HEK293 (cell line): ENCODE measurements at regions not wholly inside any gene's neighbourhood (a gene's known extent, or its start where the extent isn't known, plus 50 kb on each side); places are given as distances from the start of the nearest gene placed in this dataset.

Source experiments
- CTCF ChIA-PET: fragments of 350-600 bp; formaldehyde crosslinking; extraction: SDS; loops from one replicate; lab custom pipeline; 2021; ENCODE audit warnings: antibody characterized with exemption; lab: Yijun Ruan, JAX
- POLR2A ChIA-PET: fragments of 300-600 bp; formaldehyde crosslinking; extraction: SDS; loops from one replicate; lab custom pipeline; 2020; ENCODE audit warnings: antibody characterized with exemption, inconsistent platforms; lab: Yijun Ruan, JAX
- H3K27ac ChIP-seq: fragments of 200-500 bp; sonication (Bioruptor generic); 2 replicates; pipeline ENCODE4 v1.5.1; 2014; ENCODE audit warnings: low read depth, low read length, control low read depth, inconsistent platforms; ENCODE audit errors: extremely low read depth
- H3K36me3 ChIP-seq, 2 experiments: fragments of 200-500 bp in 1 of 2; sonication (Bioruptor generic) in 1 of 2; 1 replicate in 1 of 2; 2 replicates in 1 of 2; pipeline ENCODE4 v1.5.1; 2014 to 2017; ENCODE audit warnings: inconsistent platforms in 2 of 2, low read length in 2 of 2; ENCODE audit not compliant: control insufficient read depth in 2 of 2, insufficient read depth in 1 of 2
- H3K4me1 ChIP-seq: fragments of 200-500 bp; sonication (Bioruptor generic); 2 replicates; pipeline ENCODE4 v1.5.1; 2014; ENCODE audit warnings: mild to moderate bottlenecking, low read length, inconsistent platforms; ENCODE audit not compliant: control insufficient read depth, insufficient read depth
- H3K4me3 ChIP-seq: 2 replicates; pipeline ENCODE4 v1.5.1; 2011; ENCODE audit warnings: low read depth, mild to moderate bottlenecking, control low read depth, low read length, moderate library complexity
- H3K9me3 ChIP-seq: fragments of 200-500 bp; sonication (Bioruptor generic); 2 replicates; pipeline ENCODE4 v1.5.1; 2014; ENCODE audit warnings: low read depth, low read length, inconsistent platforms; ENCODE audit not compliant: control insufficient read depth, insufficient read depth
- FEZF1 ChIP-seq: fragments of 450-650 bp; formaldehyde crosslinking; IDR thresholded peaks from 2 replicates; pipeline ENCODE4 v1.5.1; 2016; ENCODE audit warnings: missing biosample characterization, missing genetic modification characterization
- HOXC10 ChIP-seq: sonication (generic); formaldehyde crosslinking; IDR thresholded peaks from 2 replicates; pipeline ENCODE4 v1.8.1; 2023; ENCODE audit warnings: mild to moderate bottlenecking, missing genetic modification reagents
- OSR2 ChIP-seq: fragments of 450-650 bp; formaldehyde crosslinking; IDR thresholded peaks from 2 replicates; pipeline ENCODE4 v1.5.1; 2016; ENCODE audit warnings: missing biosample characterization, missing genetic modification characterization
- ZBTB1 ChIP-seq: fragments of 450-650 bp; formaldehyde crosslinking; IDR thresholded peaks from 2 replicates; pipeline ENCODE4 v1.5.1; 2016; ENCODE audit warnings: missing biosample characterization, missing genetic modification characterization
- ZBTB8A ChIP-seq: fragments of 450-650 bp; formaldehyde crosslinking; IDR thresholded peaks from 2 replicates; pipeline ENCODE4 v1.5.1; 2016; ENCODE audit warnings: missing biosample characterization, missing genetic modification characterization
- ZFP37 ChIP-seq: fragments of 450-650 bp; formaldehyde crosslinking; IDR thresholded peaks from 2 replicates; pipeline ENCODE4 v1.5.1; 2016; ENCODE audit warnings: missing biosample characterization, missing genetic modification characterization
- ZFP69B ChIP-seq: fragments of 450-650 bp; formaldehyde crosslinking; IDR thresholded peaks from 2 replicates; pipeline ENCODE4 v1.5.1; 2016; ENCODE audit warnings: missing biosample characterization, missing genetic modification characterization
- ZNF223 ChIP-seq: fragments of 450-650 bp; formaldehyde crosslinking; IDR thresholded peaks from 2 replicates; pipeline ENCODE4 v1.5.1; 2016; ENCODE audit warnings: missing biosample characterization, missing genetic modification characterization
- ZNF335 ChIP-seq: fragments of 450-650 bp; formaldehyde crosslinking; conservative IDR thresholded peaks from 2 replicates; pipeline ENCODE4 v1.5.1; 2016; ENCODE audit warnings: missing biosample characterization, missing genetic modification characterization
- ZNF416 ChIP-seq: fragments of 450-650 bp; formaldehyde crosslinking; IDR thresholded peaks from 2 replicates; pipeline ENCODE4 v1.5.1; 2016; ENCODE audit warnings: missing biosample characterization, missing genetic modification characterization
- ZNF558 ChIP-seq: fragments of 450-650 bp; formaldehyde crosslinking; IDR thresholded peaks from 2 replicates; pipeline ENCODE4 v1.5.1; 2016; ENCODE audit warnings: missing biosample characterization, missing genetic modification characterization
- ZNF600 ChIP-seq: fragments of 450-650 bp; formaldehyde crosslinking; IDR thresholded peaks from 2 replicates; pipeline ENCODE4 v1.5.1; 2016; ENCODE audit warnings: missing biosample characterization, missing genetic modification characterization
- TF ChIP-seq, protein P1 (sequence below): fragments of 450-650 bp; formaldehyde crosslinking; optimal IDR thresholded peaks from 2 replicates; pipeline ENCODE3; 2016; ENCODE audit warnings: missing biosample characterization, mild to moderate bottlenecking, missing genetic modification characterization
- TF ChIP-seq, protein P2 (sequence below): fragments of 450-650 bp; formaldehyde crosslinking; IDR thresholded peaks from 2 replicates; pipeline ENCODE4 v1.5.1; 2017; ENCODE audit warnings: missing biosample characterization, mild to moderate bottlenecking, missing genetic modification characterization, moderate library complexity
- TF ChIP-seq, protein P3 (sequence below): fragments of 450-650 bp; formaldehyde crosslinking; IDR thresholded peaks from 2 replicates; pipeline ENCODE4 v1.5.1; 2016; ENCODE audit warnings: missing biosample characterization, missing genetic modification characterization
- TF ChIP-seq, protein P4 (sequence below): fragments of 450-650 bp; formaldehyde crosslinking; IDR thresholded peaks from 2 replicates; pipeline ENCODE4 v1.5.1; 2017; ENCODE audit warnings: missing biosample characterization, missing genetic modification characterization
- TF ChIP-seq, protein P5 (sequence below): fragments of 450-650 bp; formaldehyde crosslinking; IDR thresholded peaks from 2 replicates; pipeline ENCODE4 v1.5.1; 2017; ENCODE audit warnings: missing biosample characterization, missing genetic modification characterization
- TF ChIP-seq, protein P6 (sequence below): fragments of 450-650 bp; formaldehyde crosslinking; IDR thresholded peaks from 2 replicates; pipeline ENCODE4 v1.5.1; 2016; ENCODE audit warnings: missing biosample characterization, missing genetic modification characterization

DNA sequence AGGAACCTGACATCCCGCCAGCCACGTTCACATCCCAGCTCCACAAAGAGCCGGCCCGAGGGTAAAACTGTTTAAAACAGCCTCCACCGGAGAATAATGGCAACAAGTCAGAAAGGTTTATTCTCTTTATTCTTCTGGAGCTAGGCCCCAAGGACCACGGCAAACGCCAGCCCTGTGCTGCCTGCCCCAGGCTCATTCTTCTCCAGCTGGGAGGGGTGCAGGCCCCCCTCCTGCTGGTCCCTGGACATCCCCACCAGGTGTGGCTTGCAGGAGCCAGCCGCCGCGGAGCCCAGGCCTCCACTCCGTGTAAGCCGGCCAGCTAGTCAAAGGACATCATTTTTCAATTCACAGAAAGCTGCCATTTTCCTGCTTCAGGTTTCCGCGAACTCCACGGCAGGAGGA is 65.8 kb upstream of the SALL3 start (continued):
- TF ChIP-seq, protein P1, sequence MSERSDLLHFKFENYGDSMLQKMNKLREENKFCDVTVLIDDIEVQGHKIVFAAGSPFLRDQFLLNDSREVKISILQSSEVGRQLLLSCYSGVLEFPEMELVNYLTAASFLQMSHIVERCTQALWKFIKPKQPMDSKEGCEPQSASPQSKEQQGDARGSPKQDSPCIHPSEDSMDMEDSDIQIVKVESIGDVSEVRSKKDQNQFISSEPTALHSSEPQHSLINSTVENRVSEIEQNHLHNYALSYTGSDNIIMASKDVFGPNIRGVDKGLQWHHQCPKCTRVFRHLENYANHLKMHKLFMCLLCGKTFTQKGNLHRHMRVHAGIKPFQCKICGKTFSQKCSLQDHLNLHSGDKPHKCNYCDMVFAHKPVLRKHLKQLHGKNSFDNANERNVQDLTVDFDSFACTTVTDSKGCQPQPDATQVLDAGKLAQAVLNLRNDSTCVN (tag by site-specific recombination), result no peak
- TF ChIP-seq ZFP37 (tag by site-specific recombination) (no peak), ZNF223 (tag by site-specific recombination) (no peak)
- TF ChIP-seq, protein P2, sequence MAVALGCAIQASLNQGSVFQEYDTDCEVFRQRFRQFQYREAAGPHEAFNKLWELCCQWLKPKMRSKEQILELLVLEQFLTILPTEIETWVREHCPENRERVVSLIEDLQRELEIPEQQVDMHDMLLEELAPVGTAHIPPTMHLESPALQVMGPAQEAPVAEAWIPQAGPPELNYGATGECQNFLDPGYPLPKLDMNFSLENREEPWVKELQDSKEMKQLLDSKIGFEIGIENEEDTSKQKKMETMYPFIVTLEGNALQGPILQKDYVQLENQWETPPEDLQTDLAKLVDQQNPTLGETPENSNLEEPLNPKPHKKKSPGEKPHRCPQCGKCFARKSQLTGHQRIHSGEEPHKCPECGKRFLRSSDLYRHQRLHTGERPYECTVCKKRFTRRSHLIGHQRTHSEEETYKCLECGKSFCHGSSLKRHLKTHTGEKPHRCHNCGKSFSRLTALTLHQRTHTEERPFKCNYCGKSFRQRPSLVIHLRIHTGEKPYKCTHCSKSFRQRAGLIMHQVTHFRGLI (tag by site-specific recombination), result no peak
- TF ChIP-seq, all 188 proteins: peak for 0

DNA sequence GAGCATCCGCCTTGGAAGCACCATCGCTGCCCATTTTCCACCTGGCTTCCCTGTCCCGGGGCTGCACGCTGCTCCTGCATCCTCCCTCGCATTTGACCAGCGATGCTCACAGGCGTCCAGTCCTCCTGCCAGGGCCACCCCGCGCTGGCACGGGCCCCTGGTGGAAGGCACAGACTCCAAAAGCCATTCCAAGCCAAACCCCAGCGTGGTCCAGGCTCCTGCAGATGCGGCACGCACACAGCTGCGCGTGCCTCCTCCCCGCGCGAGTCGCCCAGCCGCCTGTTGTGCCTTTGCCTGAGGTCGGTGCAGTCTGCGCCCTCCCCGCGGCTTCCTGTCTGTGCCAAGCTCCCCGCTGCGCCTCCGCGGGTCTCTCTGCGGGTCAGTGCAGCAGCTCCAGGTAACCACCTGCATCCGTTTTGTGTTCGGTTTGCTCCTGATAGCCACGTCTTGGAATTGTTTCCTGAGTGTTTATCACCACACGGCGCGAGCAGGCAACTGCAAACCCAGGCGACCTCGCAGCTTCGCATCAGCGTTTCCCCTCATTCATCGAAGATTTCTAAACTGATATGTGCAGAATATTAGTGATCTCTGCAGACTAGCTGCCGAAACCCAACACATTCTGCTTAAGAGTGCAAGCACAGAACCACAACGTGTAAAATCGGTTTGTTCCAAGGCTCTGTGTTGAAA is 65.2 kb upstream of the SALL3 start:
- CTCF ChIA-PET, result no interaction called here
- Histone ChIP-seq H3K4me3 (no peak overlapping the region), H3K9me3 (no peaks in the 10 kb centered on the region), H3K27ac (no peak overlapping the region), H3K36me3 (no peaks in the 10 kb centered on the region), H3K4me1 (no peaks in the 10 kb centered on the region)
- TF ChIP-seq ZBTB8A (tag by site-specific recombination) (no peak), ZNF416 (tag by site-specific recombination) (no peak), ZNF600 (no peak), ZNF335 (no peak)
- TF ChIP-seq, protein P3, sequence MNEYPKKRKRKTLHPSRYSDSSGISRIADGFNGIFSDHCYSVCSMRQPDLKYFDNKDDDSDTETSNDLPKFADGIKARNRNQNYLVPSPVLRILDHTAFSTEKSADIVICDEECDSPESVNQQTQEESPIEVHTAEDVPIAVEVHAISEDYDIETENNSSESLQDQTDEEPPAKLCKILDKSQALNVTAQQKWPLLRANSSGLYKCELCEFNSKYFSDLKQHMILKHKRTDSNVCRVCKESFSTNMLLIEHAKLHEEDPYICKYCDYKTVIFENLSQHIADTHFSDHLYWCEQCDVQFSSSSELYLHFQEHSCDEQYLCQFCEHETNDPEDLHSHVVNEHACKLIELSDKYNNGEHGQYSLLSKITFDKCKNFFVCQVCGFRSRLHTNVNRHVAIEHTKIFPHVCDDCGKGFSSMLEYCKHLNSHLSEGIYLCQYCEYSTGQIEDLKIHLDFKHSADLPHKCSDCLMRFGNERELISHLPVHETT, result no peak
- TF ChIP-seq, protein P4, sequence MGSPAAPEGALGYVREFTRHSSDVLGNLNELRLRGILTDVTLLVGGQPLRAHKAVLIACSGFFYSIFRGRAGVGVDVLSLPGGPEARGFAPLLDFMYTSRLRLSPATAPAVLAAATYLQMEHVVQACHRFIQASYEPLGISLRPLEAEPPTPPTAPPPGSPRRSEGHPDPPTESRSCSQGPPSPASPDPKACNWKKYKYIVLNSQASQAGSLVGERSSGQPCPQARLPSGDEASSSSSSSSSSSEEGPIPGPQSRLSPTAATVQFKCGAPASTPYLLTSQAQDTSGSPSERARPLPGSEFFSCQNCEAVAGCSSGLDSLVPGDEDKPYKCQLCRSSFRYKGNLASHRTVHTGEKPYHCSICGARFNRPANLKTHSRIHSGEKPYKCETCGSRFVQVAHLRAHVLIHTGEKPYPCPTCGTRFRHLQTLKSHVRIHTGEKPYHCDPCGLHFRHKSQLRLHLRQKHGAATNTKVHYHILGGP (tag by site-specific recombination), result no peak
- POLR2A ChIA-PET, result no interaction called here

DNA sequence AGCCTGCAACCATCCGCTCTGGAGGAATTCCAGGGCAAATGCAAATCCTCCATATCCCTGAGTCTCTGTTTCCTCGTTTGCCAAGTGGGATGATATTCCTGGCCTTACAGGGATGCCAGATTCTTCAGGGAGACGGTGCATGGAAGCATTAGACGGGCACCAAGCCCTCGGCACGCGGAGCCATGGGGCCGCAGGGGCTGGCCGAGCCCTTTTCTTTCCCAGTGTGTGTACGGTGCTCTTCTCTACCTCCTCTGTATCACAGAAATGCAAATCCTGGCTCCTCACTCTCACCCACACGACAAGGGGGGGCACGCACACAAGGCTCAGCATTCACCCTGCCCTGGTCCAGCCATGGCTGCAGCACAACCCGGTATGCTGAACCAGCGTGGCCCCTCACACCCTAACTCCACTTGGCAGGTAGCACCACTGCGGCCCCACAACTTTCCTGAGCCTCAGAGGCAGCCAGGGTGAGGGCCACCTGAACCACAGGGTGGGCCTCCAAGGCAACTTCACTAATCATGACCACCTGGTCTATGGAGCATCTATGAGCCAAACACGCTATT is 64.1 kb upstream of the SALL3 start:
- TF ChIP-seq ZFP69B (no peak), OSR2 (tag by site-specific recombination) (no peak), ZBTB1 (tag by site-specific recombination) (no peak), FEZF1 (tag by site-specific recombination) (no peak), HOXC10 (CRISPR knock-in tag) (no peak), ZNF558 (tag by site-specific recombination) (no peak)
- TF ChIP-seq, protein P5, sequence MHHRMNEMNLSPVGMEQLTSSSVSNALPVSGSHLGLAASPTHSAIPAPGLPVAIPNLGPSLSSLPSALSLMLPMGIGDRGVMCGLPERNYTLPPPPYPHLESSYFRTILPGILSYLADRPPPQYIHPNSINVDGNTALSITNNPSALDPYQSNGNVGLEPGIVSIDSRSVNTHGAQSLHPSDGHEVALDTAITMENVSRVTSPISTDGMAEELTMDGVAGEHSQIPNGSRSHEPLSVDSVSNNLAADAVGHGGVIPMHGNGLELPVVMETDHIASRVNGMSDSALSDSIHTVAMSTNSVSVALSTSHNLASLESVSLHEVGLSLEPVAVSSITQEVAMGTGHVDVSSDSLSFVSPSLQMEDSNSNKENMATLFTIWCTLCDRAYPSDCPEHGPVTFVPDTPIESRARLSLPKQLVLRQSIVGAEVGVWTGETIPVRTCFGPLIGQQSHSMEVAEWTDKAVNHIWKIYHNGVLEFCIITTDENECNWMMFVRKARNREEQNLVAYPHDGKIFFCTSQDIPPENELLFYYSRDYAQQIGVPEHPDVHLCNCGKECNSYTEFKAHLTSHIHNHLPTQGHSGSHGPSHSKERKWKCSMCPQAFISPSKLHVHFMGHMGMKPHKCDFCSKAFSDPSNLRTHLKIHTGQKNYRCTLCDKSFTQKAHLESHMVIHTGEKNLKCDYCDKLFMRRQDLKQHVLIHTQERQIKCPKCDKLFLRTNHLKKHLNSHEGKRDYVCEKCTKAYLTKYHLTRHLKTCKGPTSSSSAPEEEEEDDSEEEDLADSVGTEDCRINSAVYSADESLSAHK, result no peak
- TF ChIP-seq, protein P6, sequence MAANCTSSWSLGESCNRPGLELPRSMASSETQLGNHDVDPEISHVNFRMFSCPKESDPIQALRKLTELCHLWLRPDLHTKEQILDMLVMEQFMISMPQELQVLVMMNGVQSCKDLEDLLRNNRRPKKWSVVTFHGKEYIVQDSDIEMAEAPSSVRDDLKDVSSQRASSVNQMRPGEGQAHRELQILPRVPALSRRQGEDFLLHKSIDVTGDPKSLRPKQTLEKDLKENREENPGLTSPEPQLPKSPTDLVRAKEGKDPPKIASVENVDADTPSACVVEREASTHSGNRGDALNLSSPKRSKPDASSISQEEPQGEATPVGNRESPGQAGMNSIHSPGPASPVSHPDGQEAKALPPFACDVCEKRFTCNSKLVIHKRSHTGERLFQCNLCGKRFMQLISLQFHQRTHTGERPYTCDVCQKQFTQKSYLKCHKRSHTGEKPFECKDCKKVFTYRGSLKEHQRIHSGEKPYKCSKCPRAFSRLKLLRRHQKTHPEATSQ (tag by site-specific recombination), result no peak
- ChIA-PET CTCF (no interaction called here), POLR2A (no interaction called here)
- Histone ChIP-seq H3K4me3 (no peak overlapping the region), H3K27ac (no peak overlapping the region), H3K9me3 (no peaks in the 10 kb centered on the region), H3K36me3 (no peaks in the 10 kb centered on the region), H3K4me1 (no peaks in the 10 kb centered on the region)
